SK-N-SH treated with all-trans-retinoic acid at 6 μM for 48 hours (cell line): ENCODE measurements at regions not wholly inside any gene's neighbourhood (a gene's known extent, or its start where the extent isn't known, plus 50 kb on each side); places are given as distances from the start of the nearest gene placed in this dataset.

Source experiments
- ARNTL ChIP-seq: fragments of 450-650 bp; formaldehyde crosslinking; IDR thresholded peaks from 2 replicates; pipeline ENCODE4 v1.5.0; 2020; ENCODE audit warnings: low read depth, mild to moderate bottlenecking, moderate library complexity, borderline replicate concordance
- CREB5 ChIP-seq: fragments of 250-450 bp; sonication (Bioruptor Pico); IDR thresholded peaks from 2 replicates; pipeline ENCODE4 v1.5.1; 2020; ENCODE audit warnings: low read depth, mild to moderate bottlenecking, moderate library complexity
- PATZ1 ChIP-seq: fragments of 250-450 bp; sonication (Bioruptor Pico); IDR thresholded peaks from 2 replicates; pipeline ENCODE4 v1.8.0; 2020; ENCODE audit warnings: mild to moderate bottlenecking, moderate library complexity, borderline replicate concordance
- SNAI2 ChIP-seq: fragments of 250-450 bp; sonication (Bioruptor Pico); IDR thresholded peaks from 2 replicates; pipeline ENCODE4 v1.5.0; 2020; ENCODE audit warnings: mild to moderate bottlenecking, moderate library complexity
- TOX ChIP-seq: fragments of 250-450 bp; sonication (Bioruptor Pico); IDR thresholded peaks from 2 replicates; pipeline ENCODE4 v1.8.0; 2021; ENCODE audit warnings: mild to moderate bottlenecking, moderate library complexity, borderline replicate concordance
- TSHZ2 ChIP-seq: fragments of 250-450 bp; sonication (Bioruptor Pico); IDR thresholded peaks from 2 replicates; pipeline ENCODE4 v1.5.0; 2020; ENCODE audit warnings: mild to moderate bottlenecking, moderate library complexity
- ZFP3 ChIP-seq: fragments of 250-450 bp; sonication (Bioruptor Pico); IDR thresholded peaks from 2 replicates; pipeline ENCODE4 v1.5.0; 2020; ENCODE audit warnings: mild to moderate bottlenecking, moderate library complexity
- ZFP30 ChIP-seq: fragments of 450-650 bp; formaldehyde crosslinking; IDR thresholded peaks from 2 replicates; pipeline ENCODE4 v1.5.0; 2022; ENCODE audit warnings: mild to moderate bottlenecking, moderate library complexity
- ZNF565 ChIP-seq: fragments of 450-650 bp; formaldehyde crosslinking; conservative IDR thresholded peaks from 2 replicates; pipeline ENCODE4 v1.5.0; 2020; ENCODE audit warnings: low read depth, mild to moderate bottlenecking, moderate library complexity
- ZNF70 ChIP-seq: fragments of 450-650 bp; formaldehyde crosslinking; IDR thresholded peaks from 2 replicates; pipeline ENCODE4 v1.5.0; 2020; ENCODE audit warnings: mild to moderate bottlenecking, moderate library complexity

GRCh38 chr13:81153478-81153877, 812.6 kb upstream of the SPRY2 start:
- TF ChIP-seq ZNF565 (CRISPR knock-in tag) (no peak), SNAI2 (CRISPR knock-in tag) (no peak), TSHZ2 (CRISPR knock-in tag) (no peak), TOX (CRISPR knock-in tag) (no peak), ZFP3 (no peak), CREB5 (CRISPR knock-in tag) (no peak), PATZ1 (CRISPR knock-in tag) (no peak), ZFP30 (CRISPR knock-in tag) (no peak), ARNTL (CRISPR knock-in tag) (no peak), ZNF70 (CRISPR knock-in tag) (no peak)
